Mesenchymal stem cell (in vitro differentiated cells and primary cell): ENCODE measurements at regions not wholly inside any gene's neighbourhood (a gene's known extent, or its start where the extent isn't known, plus 50 kb on each side); places are given as distances from the start of the nearest gene placed in this dataset.
"Not testable (repeated sequence)": the region's sequence is repeated elsewhere in the genome, so short reads cannot be mapped to it uniquely, and the experiment has no call there.

Experiments
- DNase-seq: peaks from one replicate; pipeline ENCODE4 v3.0.0-alpha.2; 2013
- H2AFZ ChIP-seq: one replicate; pipeline ENCODE4 v1.6.1; 2013; ENCODE audit warnings: low read depth, mild to moderate bottlenecking, control low read depth, inconsistent platforms, low read length, moderate library complexity
- H2AK5ac ChIP-seq: 2 replicates; pipeline ENCODE4 v1.6.1; 2013; ENCODE audit warnings: low read length, moderate library complexity, mild to moderate bottlenecking, inconsistent platforms; ENCODE audit not compliant: severe bottlenecking
- H2BK120ac ChIP-seq: one replicate; pipeline ENCODE4 v1.6.1; 2013; ENCODE audit warnings: low read depth, mild to moderate bottlenecking, inconsistent platforms, low read length, moderate library complexity
- H2BK12ac ChIP-seq, 2 experiments: one replicate each; pipeline ENCODE4 v1.6.1; 2013; ENCODE audit warnings: inconsistent platforms in 2 of 2, low read length in 2 of 2, mild to moderate bottlenecking in 2 of 2, moderate library complexity in 2 of 2, control low read depth in 1 of 2
- H2BK15ac ChIP-seq: one replicate; pipeline ENCODE4 v1.6.1; 2013; ENCODE audit warnings: mild to moderate bottlenecking, low read depth, inconsistent platforms; ENCODE audit not compliant: poor library complexity, severe bottlenecking
- H2BK5ac ChIP-seq: 2 replicates; pipeline ENCODE4 v1.6.1; 2013; ENCODE audit warnings: low read depth, mild to moderate bottlenecking, low read length, control low read depth, inconsistent platforms; ENCODE audit not compliant: poor library complexity, severe bottlenecking
- H3K14ac ChIP-seq, 2 experiments: one replicate each; pipeline ENCODE4 v1.6.1; 2013; ENCODE audit warnings: inconsistent platforms in 2 of 2, low read length in 2 of 2, control low read depth in 1 of 2, mild to moderate bottlenecking in 1 of 2, moderate library complexity in 1 of 2
- H3K18ac ChIP-seq, 2 experiments: one replicate each; pipeline ENCODE4 v1.6.1; 2013; ENCODE audit warnings: inconsistent platforms in 2 of 2, low read length in 2 of 2, control low read depth in 1 of 2, low read depth in 1 of 2, mild to moderate bottlenecking in 1 of 2
- H3K23ac ChIP-seq, 2 experiments: one replicate each; pipeline ENCODE4 v1.6.1; 2013; ENCODE audit warnings: inconsistent platforms in 2 of 2, low read length in 2 of 2, mild to moderate bottlenecking in 2 of 2, moderate library complexity in 2 of 2, control low read depth in 1 of 2
- H3K27ac ChIP-seq: 2 replicates; pipeline ENCODE4 v1.5.1; 2013; ENCODE audit warnings: mild to moderate bottlenecking, moderate library complexity, low read length, control low read depth, inconsistent platforms; ENCODE audit not compliant: poor library complexity, severe bottlenecking
- H3K27me3 ChIP-seq, 2 experiments: 2 replicates each; pipeline versions ENCODE4 v1.6.1 to v1.7.0; 2013; ENCODE audit warnings: low read length in 2 of 2, mild to moderate bottlenecking in 2 of 2, moderate library complexity in 2 of 2, control low read depth in 1 of 2, inconsistent platforms in 1 of 2; ENCODE audit not compliant: control insufficient read depth in 1 of 2, insufficient read depth in 1 of 2
- H3K36me3 ChIP-seq, 2 experiments: 2 replicates each; pipeline versions ENCODE4 v1.6.1 to v1.7.0; 2013; ENCODE audit warnings: low read length in 2 of 2, control low read depth in 1 of 2, inconsistent platforms in 1 of 2, low read depth in 1 of 2, mild to moderate bottlenecking in 1 of 2; ENCODE audit not compliant: insufficient read depth in 2 of 2, control insufficient read depth in 1 of 2
- H3K4ac ChIP-seq, 2 experiments: one replicate each; pipeline ENCODE4 v1.6.1; 2013; ENCODE audit warnings: inconsistent platforms in 2 of 2, low read length in 2 of 2, mild to moderate bottlenecking in 2 of 2, moderate library complexity in 2 of 2, control low read depth in 1 of 2, low read depth in 1 of 2
- H3K4me1 ChIP-seq: 2 replicates; pipeline ENCODE4 v1.6.1; 2013; ENCODE audit warnings: low read depth, low read length, control low read depth; ENCODE audit not compliant: control insufficient read depth, insufficient read depth
- H3K4me2 ChIP-seq: 2 replicates; pipeline ENCODE4 v1.6.1; 2013; ENCODE audit warnings: low read length, mild to moderate bottlenecking, inconsistent platforms; ENCODE audit not compliant: poor library complexity, severe bottlenecking
- H3K4me3 ChIP-seq, 2 experiments: 2 replicates each; pipeline versions ENCODE4 v1.5.1 to v1.7.0; 2013; ENCODE audit warnings: low read length in 2 of 2, mild to moderate bottlenecking in 2 of 2, control low read depth in 1 of 2, low read depth in 1 of 2; ENCODE audit not compliant: insufficient read depth in 1 of 2
- H3K79me1 ChIP-seq: replicated peaks from 2 replicates; pipeline ENCODE4 v1.6.1; 2013; ENCODE audit warnings: mild to moderate bottlenecking, control low read depth, low read length, inconsistent platforms; ENCODE audit not compliant: poor library complexity, severe bottlenecking
- H3K9ac ChIP-seq: 2 replicates; pipeline ENCODE4 v1.7.0; 2013; ENCODE audit warnings: mild to moderate bottlenecking, low read length, moderate library complexity
- H3K9me3 ChIP-seq: 2 replicates; pipeline ENCODE4 v1.7.0; 2013; ENCODE audit warnings: mild to moderate bottlenecking, low read length; ENCODE audit not compliant: control insufficient read depth
- H4K8ac ChIP-seq: one replicate; pipeline ENCODE4 v1.6.1; 2013; ENCODE audit warnings: inconsistent platforms, mild to moderate bottlenecking, low read length, moderate library complexity
- H4K91ac ChIP-seq: one replicate; pipeline ENCODE4 v1.6.1; 2013; ENCODE audit warnings: mild to moderate bottlenecking, low read length, inconsistent platforms
- WGBS: methylation state at CpG from one replicate; pipeline ENCODE4 v1.1.7; 2013; ENCODE audit warnings: mixed read lengths; 5-methylcytosine and 5-hydroxymethylcytosine counted together

- H2BK15ac ChIP-seq, result no peak overlapping the region
- no peaks in the 10 kb centered on the region for H3K4me1 ChIP-seq
- WGBS, result no CpG with 5 or more reads among the region's 1 CpG
- no peaks in the 10 kb centered on the region for H3K27me3 ChIP-seq
- no peak overlapping the region for H3K4me2 ChIP-seq
- H3K4me3 ChIP-seq, result no peak overlapping the region
- H3K79me1 ChIP-seq, result no peaks in the 10 kb centered on the region
- no peaks in the 10 kb centered on the region for H3K36me3 ChIP-seq
- no peak overlapping the region for H2AFZ ChIP-seq
- no peak overlapping the region for H2AK5ac ChIP-seq
- no peak overlapping the region for H3K18ac ChIP-seq
- H3K9ac ChIP-seq, result no peak overlapping the region
- H2BK120ac ChIP-seq, result no peak overlapping the region
- no peak overlapping the region for H2BK5ac ChIP-seq
- H3K23ac ChIP-seq, result no peak overlapping the region
- no peak overlapping the region for H3K14ac ChIP-seq
- no peaks in the 10 kb centered on the region for H3K9me3 ChIP-seq
- no peak overlapping the region for H3K4ac ChIP-seq
- H3K27ac ChIP-seq, result no peak overlapping the region
- H4K91ac ChIP-seq, result no peak overlapping the region
- no peak for DNase-seq
- H4K8ac ChIP-seq, result no peak overlapping the region
- H2BK12ac ChIP-seq, result no peak overlapping the region
Observed at GRCh38 chr1:78743626-78744025, 94.0 kb downstream of the IFI44 start.

- no peak overlapping the region for H2BK120ac ChIP-seq
- H3K23ac ChIP-seq, result no peak overlapping the region
- no peak overlapping the region for H3K18ac ChIP-seq
- no peak overlapping the region for H3K4me2 ChIP-seq
- no peak overlapping the region for H3K14ac ChIP-seq
- no peak overlapping the region for H2BK5ac ChIP-seq
- no peaks in the 10 kb centered on the region for H3K9me3 ChIP-seq
- H3K27me3 ChIP-seq, result no peaks in the 10 kb centered on the region
- no peak overlapping the region for H4K8ac ChIP-seq
- H3K36me3 ChIP-seq, result no peaks in the 10 kb centered on the region
- H2BK15ac ChIP-seq, result no peak overlapping the region
- H3K79me1 ChIP-seq, result no peaks in the 10 kb centered on the region
- no peak overlapping the region for H3K4me3 ChIP-seq
- DNase-seq, result no peak
- H3K4me1 ChIP-seq, result no peaks in the 10 kb centered on the region
- H2AFZ ChIP-seq, result no peak overlapping the region
- no peak overlapping the region for H4K91ac ChIP-seq
- H2BK12ac ChIP-seq, result no peak overlapping the region
- H3K9ac ChIP-seq, result no peak overlapping the region
- no peak overlapping the region for H3K4ac ChIP-seq
- H2AK5ac ChIP-seq, result no peak overlapping the region
- no peak overlapping the region for H3K27ac ChIP-seq
Observed at GRCh38 chr1:78745111-78745510, 95.5 kb downstream of the IFI44 start.

- WGBS, result 86% methylated on average over 2 of the region's 2 CpGs
Observed at GRCh38 chr1:78753679-78754078, 104.0 kb downstream of the IFI44 start.

GRCh38 chr1:78755986-78756385 lies 106.4 kb downstream of the IFI44 start:
- Histone ChIP-seq H3K27me3 (no peaks in the 10 kb centered on the region), H3K4me1 (no peaks in the 10 kb centered on the region), H4K8ac (no peak overlapping the region), H3K27ac (no peak overlapping the region), H3K4me3 (no peak overlapping the region), H4K91ac (no peak overlapping the region), H2BK12ac (no peak overlapping the region), H3K18ac (no peak overlapping the region), H2AK5ac (no peak overlapping the region), H3K14ac (no peak overlapping the region), H2BK15ac (no peak overlapping the region), H3K9me3 (peaks cover 15% of the 10 kb centered on the region), H2AFZ (no peak overlapping the region), H3K23ac (no peak overlapping the region), H2BK5ac (no peak overlapping the region), H3K4me2 (no peak overlapping the region), H2BK120ac (no peak overlapping the region), H3K79me1 (no peaks in the 10 kb centered on the region), H3K4ac (no peak overlapping the region), H3K9ac (no peak overlapping the region), H3K36me3 (no peaks in the 10 kb centered on the region)
- DNase-seq, result no peak

More at GRCh38 chr1:78753679-78754078, 104.0 kb downstream of the IFI44 start:
- H3K27ac ChIP-seq, H3K23ac ChIP-seq, H2AFZ ChIP-seq, H2AK5ac ChIP-seq, DNase-seq, H2BK120ac ChIP-seq, H4K8ac ChIP-seq, H3K4me3 ChIP-seq, H4K91ac ChIP-seq, H3K27me3 ChIP-seq, H2BK12ac ChIP-seq, H3K79me1 ChIP-seq, H3K4me2 ChIP-seq, H3K36me3 ChIP-seq, H2BK5ac ChIP-seq, H3K4ac ChIP-seq, H3K9ac ChIP-seq, H3K4me1 ChIP-seq, H3K18ac ChIP-seq, H3K14ac ChIP-seq, H2BK15ac ChIP-seq: not testable (repeated sequence)
- peaks cover 15% of the 10 kb centered on the region for H3K9me3 ChIP-seq
